ENCODE measurements at regions not wholly inside any gene's neighbourhood (a gene's known extent, or its start where the extent isn't known, plus 50 kb on each side); places are given as distances from the start of the nearest gene placed in this dataset.

DNA sequence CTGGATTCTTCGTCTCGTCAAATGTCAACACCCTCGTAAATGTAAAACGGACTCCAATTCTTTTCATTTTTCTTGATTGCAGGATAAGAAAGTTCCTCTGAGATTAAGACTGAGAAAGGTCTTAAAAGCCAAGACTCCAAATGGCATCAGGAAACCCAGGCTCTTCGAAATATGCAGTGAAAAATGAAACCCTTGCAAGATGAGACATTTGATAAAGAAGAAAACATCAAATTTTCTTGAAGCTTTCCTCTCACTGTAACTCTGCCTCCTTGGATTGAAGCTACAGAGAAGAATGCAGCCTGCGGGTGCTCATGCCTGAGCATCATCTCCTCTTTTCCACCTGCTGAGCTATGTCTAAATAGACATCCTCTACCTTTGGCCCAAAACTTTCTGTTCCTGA lies 342.4 kb upstream of the THBS1 start:
- intact Hi-C loops (cut with micrococcal nuclease): no loop called here
- peaks cover 5% of the 10 kb centered on the region for H3K4me1 Mint-ChIP-seq (ENCODE audit: low read depth)
- H3K4me3 Mint-ChIP-seq: no peak overlapping the region
- H3K27me3 Mint-ChIP-seq: no peaks in the 10 kb centered on the region
- no peak overlapping the region for H3K27ac Mint-ChIP-seq
- H3K36me3 Mint-ChIP-seq (ENCODE audit: low read depth): no peaks in the 10 kb centered on the region
- peaks cover 9% of the 10 kb centered on the region for H3K9me3 Mint-ChIP-seq

- Mint-ChIP-seq H3K36me3 (ENCODE audit: low read depth) (no peaks in the 10 kb centered on the region), H3K9me3 (peaks cover 9% of the 10 kb centered on the region), H3K4me3 (no peak overlapping the region), H3K27me3 (no peaks in the 10 kb centered on the region), H3K27ac (no peak overlapping the region), H3K4me1 (ENCODE audit: low read depth) (peaks cover 5% of the 10 kb centered on the region)
- intact Hi-C loops (cut with micrococcal nuclease): no loop called here
These were observed 341.3 kb upstream of the THBS1 start for GRCh38 chr15:39239562-39239961.

GRCh38 chr15:39242345-39242744 lies 338.5 kb upstream of the THBS1 start:
- H3K4me3 Mint-ChIP-seq: no peak overlapping the region
- H3K27me3 Mint-ChIP-seq: peaks cover 3% of the 10 kb centered on the region
- intact Hi-C loops (cut with micrococcal nuclease): no loop called here
- no peaks in the 10 kb centered on the region for H3K9me3 Mint-ChIP-seq
- no peaks in the 10 kb centered on the region for H3K36me3 Mint-ChIP-seq (ENCODE audit: low read depth)
- H3K4me1 Mint-ChIP-seq (ENCODE audit: low read depth): no peaks in the 10 kb centered on the region
- H3K27ac Mint-ChIP-seq: no peak overlapping the region

GRCh38 chr15:39243396-39243795 lies 337.5 kb upstream of the THBS1 start:
- Mint-ChIP-seq H3K4me3 (no peak overlapping the region), H3K27ac (no peak overlapping the region), H3K36me3 (ENCODE audit: low read depth) (no peaks in the 10 kb centered on the region), H3K27me3 (peaks cover 7% of the 10 kb centered on the region), H3K9me3 (no peaks in the 10 kb centered on the region), H3K4me1 (ENCODE audit: low read depth) (no peaks in the 10 kb centered on the region)
- intact Hi-C loops (cut with micrococcal nuclease): no loop called here

- Mint-ChIP-seq H3K36me3 (ENCODE audit: low read depth) (no peaks in the 10 kb centered on the region), H3K4me1 (ENCODE audit: low read depth) (no peaks in the 10 kb centered on the region), H3K9me3 (no peaks in the 10 kb centered on the region), H3K4me3 (no peak overlapping the region), H3K27ac (no peak overlapping the region), H3K27me3 (peaks cover 10% of the 10 kb centered on the region)
- intact Hi-C loops (cut with micrococcal nuclease): no loop called here
These were observed 336.1 kb upstream of the THBS1 start for GRCh38 chr15:39244776-39245175.

DNA sequence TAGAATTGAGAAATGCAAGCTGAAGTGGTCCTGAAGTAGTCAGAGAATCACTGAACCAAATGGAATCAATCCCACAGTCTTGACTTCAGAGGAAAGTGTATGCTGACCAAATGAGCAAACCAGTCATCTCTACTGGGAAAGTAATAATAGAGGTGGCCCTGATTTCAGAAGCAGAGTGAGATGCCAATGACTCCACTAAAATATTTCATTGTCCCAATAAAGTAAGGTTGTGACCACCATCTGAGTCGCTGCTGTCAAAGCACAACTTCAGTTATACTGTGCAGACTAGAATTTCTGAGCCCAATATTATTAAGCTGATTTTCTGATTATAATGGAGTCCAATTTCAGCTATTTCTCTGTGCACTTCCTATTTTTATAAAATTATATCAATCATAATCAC lies 334.4 kb upstream of the THBS1 start:
- intact Hi-C loops (cut with micrococcal nuclease): no loop called here
- H3K36me3 Mint-ChIP-seq (ENCODE audit: low read depth): no peaks in the 10 kb centered on the region
- H3K4me3 Mint-ChIP-seq: no peak overlapping the region
- H3K9me3 Mint-ChIP-seq: no peaks in the 10 kb centered on the region
- peaks cover 5% of the 10 kb centered on the region for H3K4me1 Mint-ChIP-seq (ENCODE audit: low read depth)
- H3K27me3 Mint-ChIP-seq: peaks cover 10% of the 10 kb centered on the region
- no peak overlapping the region for H3K27ac Mint-ChIP-seq

DNA sequence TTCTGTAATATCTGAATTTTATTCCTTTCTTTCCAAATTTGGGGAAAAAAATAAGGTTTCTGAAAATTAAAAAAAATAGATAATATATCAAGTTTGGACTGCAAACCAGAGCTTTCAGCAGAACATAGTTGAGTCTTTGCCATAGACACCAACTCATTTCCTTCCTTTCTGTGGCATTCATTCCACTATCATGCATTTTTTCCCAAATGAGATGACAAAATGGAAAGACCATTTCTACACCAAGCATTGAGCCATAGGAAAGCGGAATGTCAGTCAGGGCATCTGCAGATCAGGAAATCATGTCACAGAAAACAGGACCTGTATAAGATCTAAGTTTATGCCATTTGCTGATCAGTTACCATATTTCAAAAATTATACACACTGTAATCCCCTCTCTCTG lies 333.3 kb upstream of the THBS1 start:
- Mint-ChIP-seq H3K4me1 (ENCODE audit: low read depth) (peaks cover 5% of the 10 kb centered on the region), H3K4me3 (no peak overlapping the region), H3K9me3 (no peaks in the 10 kb centered on the region), H3K36me3 (ENCODE audit: low read depth) (no peaks in the 10 kb centered on the region), H3K27ac (no peak overlapping the region), H3K27me3 (peaks cover 11% of the 10 kb centered on the region)
- intact Hi-C loops (cut with micrococcal nuclease): no loop called here

DNA sequence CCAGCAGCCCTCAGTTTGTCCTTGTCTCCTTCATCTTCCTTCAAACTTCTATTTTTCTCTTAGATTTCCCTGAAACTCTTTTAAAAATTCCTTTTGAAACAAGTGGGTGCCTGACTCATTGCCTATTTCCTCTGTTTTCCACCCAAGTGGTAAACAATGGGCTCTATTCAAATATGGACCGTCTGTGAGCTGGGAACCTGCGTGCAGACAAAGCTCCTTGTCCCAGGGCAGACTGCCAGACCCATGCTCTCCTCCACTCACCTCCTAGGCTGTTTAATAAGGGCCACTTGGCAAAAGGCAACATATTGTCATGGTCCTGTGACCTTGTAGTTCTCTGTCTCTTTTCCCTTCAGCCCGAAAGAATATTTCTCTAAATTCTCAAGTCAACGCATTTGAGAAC lies 332.7 kb upstream of the THBS1 start:
- peaks cover 13% of the 10 kb centered on the region for H3K27me3 Mint-ChIP-seq
- no peaks in the 10 kb centered on the region for H3K36me3 Mint-ChIP-seq (ENCODE audit: low read depth)
- intact Hi-C loops (cut with micrococcal nuclease): no loop called here
- no peak overlapping the region for H3K27ac Mint-ChIP-seq
- H3K9me3 Mint-ChIP-seq: no peaks in the 10 kb centered on the region
- peaks cover 5% of the 10 kb centered on the region for H3K4me1 Mint-ChIP-seq (ENCODE audit: low read depth)
- no peak overlapping the region for H3K4me3 Mint-ChIP-seq

GRCh38 chr15:39250001-39250400 lies 330.9 kb upstream of the THBS1 start:
- H3K4me1 Mint-ChIP-seq (ENCODE audit: low read depth): peaks cover 5% of the 10 kb centered on the region
- H3K9me3 Mint-ChIP-seq: no peaks in the 10 kb centered on the region
- H3K36me3 Mint-ChIP-seq (ENCODE audit: low read depth): no peaks in the 10 kb centered on the region
- peaks cover 16% of the 10 kb centered on the region for H3K27me3 Mint-ChIP-seq
- no peak overlapping the region for H3K4me3 Mint-ChIP-seq
- intact Hi-C loops (cut with micrococcal nuclease): no loop called here
- H3K27ac Mint-ChIP-seq: no peak overlapping the region

GRCh38 chr15:39250460-39251186 lies 330.3 kb upstream of the THBS1 start:
- no peak overlapping the region for H3K4me3 Mint-ChIP-seq
- intact Hi-C loops (cut with micrococcal nuclease): no loop called here
- peaks cover 16% of the 10 kb centered on the region for H3K27me3 Mint-ChIP-seq
- H3K36me3 Mint-ChIP-seq (ENCODE audit: low read depth): no peaks in the 10 kb centered on the region
- H3K27ac Mint-ChIP-seq: no peak overlapping the region
- H3K9me3 Mint-ChIP-seq: no peaks in the 10 kb centered on the region
- H3K4me1 Mint-ChIP-seq (ENCODE audit: low read depth): peaks cover 5% of the 10 kb centered on the region

DNA sequence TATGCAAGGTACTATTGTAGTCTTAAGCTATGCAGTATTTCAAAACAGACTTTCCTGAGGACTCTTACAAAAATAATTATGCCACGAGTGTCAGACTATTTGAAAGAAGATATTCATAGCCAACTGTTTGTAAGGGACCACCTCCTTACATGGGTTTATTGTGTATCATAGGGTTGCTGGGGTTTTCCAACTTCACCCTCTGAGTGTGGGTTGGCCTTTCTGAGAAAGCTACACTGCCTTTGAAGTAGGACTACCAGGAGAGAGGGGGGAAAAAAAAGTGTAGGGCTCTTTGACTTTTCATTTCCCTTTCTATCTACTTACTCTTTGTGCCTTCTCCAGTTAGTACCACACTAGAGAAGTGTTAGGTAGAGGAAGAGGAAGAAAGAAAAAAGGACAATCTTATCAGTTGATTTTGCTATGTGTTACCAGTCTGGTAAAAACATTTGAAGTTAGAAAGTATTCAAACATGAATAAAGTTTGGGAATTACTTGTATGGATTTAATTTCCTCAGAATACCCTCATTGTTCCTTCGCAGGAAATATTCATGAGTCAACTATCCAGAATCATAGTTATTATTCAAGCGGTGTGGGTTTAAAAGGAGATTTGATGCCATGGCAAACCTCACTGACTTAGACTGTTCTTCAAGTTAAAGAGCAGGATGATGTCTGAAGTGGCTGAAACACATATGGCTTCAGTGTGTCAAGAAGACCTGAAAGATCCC lies 329.3 kb upstream of the THBS1 start:
- Mint-ChIP-seq H3K36me3 (ENCODE audit: low read depth) (no peaks in the 10 kb centered on the region), H3K4me1 (ENCODE audit: low read depth) (peaks cover 5% of the 10 kb centered on the region), H3K27ac (no peak overlapping the region), H3K4me3 (no peak overlapping the region), H3K27me3 (peaks cover 13% of the 10 kb centered on the region), H3K9me3 (no peaks in the 10 kb centered on the region)
- intact Hi-C loops (cut with micrococcal nuclease): no loop called here

GRCh38 chr15:39252134-39252470 lies 328.8 kb upstream of the THBS1 start:
- H3K27me3 Mint-ChIP-seq: peaks cover 13% of the 10 kb centered on the region
- no peaks in the 10 kb centered on the region for H3K36me3 Mint-ChIP-seq (ENCODE audit: low read depth)
- no peak overlapping the region for H3K4me3 Mint-ChIP-seq
- H3K27ac Mint-ChIP-seq: no peak overlapping the region
- intact Hi-C loops (cut with micrococcal nuclease): no loop called here
- peaks cover 5% of the 10 kb centered on the region for H3K4me1 Mint-ChIP-seq (ENCODE audit: low read depth)
- no peaks in the 10 kb centered on the region for H3K9me3 Mint-ChIP-seq

GRCh38 chr15:39253552-39253951 lies 327.3 kb upstream of the THBS1 start:
- peaks cover 11% of the 10 kb centered on the region for H3K27me3 Mint-ChIP-seq
- H3K27ac Mint-ChIP-seq: no peak overlapping the region
- no peak overlapping the region for H3K4me3 Mint-ChIP-seq
- no peaks in the 10 kb centered on the region for H3K36me3 Mint-ChIP-seq (ENCODE audit: low read depth)
- H3K9me3 Mint-ChIP-seq: no peaks in the 10 kb centered on the region
- intact Hi-C loops (cut with micrococcal nuclease): no loop called here
- peaks cover 5% of the 10 kb centered on the region for H3K4me1 Mint-ChIP-seq (ENCODE audit: low read depth)

GRCh38 chr15:39254181-39254580 lies 326.7 kb upstream of the THBS1 start:
- no peak overlapping the region for H3K27ac Mint-ChIP-seq
- H3K27me3 Mint-ChIP-seq: peaks cover 11% of the 10 kb centered on the region
- peaks cover 5% of the 10 kb centered on the region for H3K4me1 Mint-ChIP-seq (ENCODE audit: low read depth)
- H3K4me3 Mint-ChIP-seq: no peak overlapping the region
- no peaks in the 10 kb centered on the region for H3K36me3 Mint-ChIP-seq (ENCODE audit: low read depth)
- no peaks in the 10 kb centered on the region for H3K9me3 Mint-ChIP-seq
- intact Hi-C loops (cut with micrococcal nuclease): no loop called here

DNA sequence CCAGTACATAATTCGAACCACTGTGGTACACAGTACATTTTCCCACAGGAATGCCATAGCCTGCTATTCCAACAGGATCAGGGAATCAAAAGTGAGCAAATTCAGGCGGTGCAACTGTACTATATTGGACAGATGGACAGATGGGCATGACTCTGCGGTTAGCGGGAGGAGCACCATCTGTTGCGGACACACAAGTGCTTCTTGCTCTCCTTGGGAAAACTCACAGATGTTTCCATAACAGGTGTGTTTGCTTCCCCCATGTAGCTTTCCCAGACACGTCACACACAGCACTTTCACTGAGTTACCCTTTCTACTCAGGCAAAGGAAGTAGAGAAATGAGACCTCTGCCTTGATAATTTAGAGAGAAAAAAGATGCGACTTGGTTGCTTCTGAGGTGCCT lies 325.1 kb upstream of the THBS1 start:
- no peak overlapping the region for H3K27ac Mint-ChIP-seq
- H3K27me3 Mint-ChIP-seq: peaks cover 8% of the 10 kb centered on the region
- H3K4me1 Mint-ChIP-seq (ENCODE audit: low read depth): peaks cover under 1% of the 10 kb centered on the region
- H3K9me3 Mint-ChIP-seq: no peaks in the 10 kb centered on the region
- H3K36me3 Mint-ChIP-seq (ENCODE audit: low read depth): no peaks in the 10 kb centered on the region
- intact Hi-C loops (cut with micrococcal nuclease): no loop called here
- H3K4me3 Mint-ChIP-seq: no peak overlapping the region

Measured in dendritic cell treated with granulocyte-macrophage colony-stimulating factor and Interleukin-4, amounts not matched to agents 40 ng/mL and 50 ng/mL, for 4 days (primary cell).